ENCODE measurements at regions not wholly inside any gene's neighbourhood (a gene's known extent, or its start where the extent isn't known, plus 50 kb on each side); places are given as distances from the start of the nearest gene placed in this dataset.

- DNase-seq, result no peak
- 56% methylated on average over 8 of the region's 8 CpGs for WGBS (ENCODE audit: low lambda C conversion rate)
- no peak for TF ChIP-seq PBX3 (IDR thresholded peaks at IDR 0.05)
- TF ChIP-seq USF2 (IDR thresholded peaks at IDR 0.05; ENCODE audit: borderline replicate concordance, low read depth, low read length), result no peak
- TF ChIP-seq MEF2A (IDR thresholded peaks at IDR 0.05; ENCODE audit: borderline replicate concordance, low read depth), result no peak
- no peak for TF ChIP-seq IRF3 (IDR thresholded peaks at IDR 0.05; ENCODE audit: low read depth, low read length)
- no peak for TF ChIP-seq JUND (IDR thresholded peaks at IDR 0.05)
- TF ChIP-seq FOXJ3 (CRISPR knock-in tag; IDR thresholded peaks at IDR 0.05), result no peak
- no peak for TF ChIP-seq EP300 (IDR thresholded peaks at IDR 0.05; ENCODE audit: borderline replicate concordance in 1 of 2, low read depth in 1 of 2, low read length in 1 of 2)
- TF ChIP-seq POLR2AphosphoS5 (IDR thresholded peaks at IDR 0.05; ENCODE audit: low read depth, low read length), result no peak
- TF ChIP-seq RFX5 (IDR thresholded peaks at IDR 0.05; ENCODE audit: low read length), result no peak
- TF ChIP-seq GATA2 (CRISPR knock-in tag; IDR thresholded peaks at IDR 0.05), result no peak
- no peak for TF ChIP-seq YY1 (IDR thresholded peaks at IDR 0.05; ENCODE audit: low read depth)
- TF ChIP-seq TCF12 (IDR thresholded peaks at IDR 0.05), result no peak
- no peak for TF ChIP-seq REST (IDR thresholded peaks at IDR 0.05; ENCODE audit: low read depth, low read length)
- TF ChIP-seq MAX (IDR thresholded peaks at IDR 0.05; ENCODE audit: low read depth), result no peak
- TF ChIP-seq SMC3 (IDR thresholded peaks at IDR 0.05; ENCODE audit: low read depth, low read length), result no peak
- TF ChIP-seq NRF1 (IDR thresholded peaks at IDR 0.05; ENCODE audit: low read depth, low read length), result no peak
- TF ChIP-seq SIN3A (IDR thresholded peaks at IDR 0.05; ENCODE audit: borderline replicate concordance, low read depth, low read length), result no peak
- no peaks in the 10 kb centered on the region for H3K36me3 ChIP-seq (replicated peaks in 1 of 2; ENCODE audit: control insufficient read depth in 1 of 2, insufficient read depth in 2 of 2, low read length in 1 of 2)
- H3K9ac ChIP-seq, result no peak overlapping the region
- H3K4me1 ChIP-seq (ENCODE audit: control insufficient read depth in 1 of 2, insufficient read depth in 2 of 2, low read depth in 1 of 2, low read length in 1 of 2), result peaks cover 0 to 4% of the 10 kb centered on the region in 2 experiments; a peak in 1 of 4 replicates
- no peaks in the 10 kb centered on the region for H3F3A ChIP-seq (replicated peaks; ENCODE audit: insufficient read depth)
- no peak overlapping the region for H3K4me2 ChIP-seq
- H3K79me2 ChIP-seq (ENCODE audit: insufficient read depth), result no peaks in the 10 kb centered on the region
- H3K4me3 ChIP-seq (ENCODE audit: low read depth in 2 of 2, low read length in 1 of 2), result no peak overlapping the region
- CTCF ChIA-PET, result no interaction called here
- H3K27me3 ChIP-seq (ENCODE audit: insufficient read depth), result no peaks in the 10 kb centered on the region
- H2AFZ ChIP-seq (ENCODE audit: low read depth), result no peak overlapping the region
- POLR2A ChIA-PET, result no interaction called here
- H3K9me2 ChIP-seq, result no peaks in the 10 kb centered on the region
- no peaks in the 10 kb centered on the region for H4K20me1 ChIP-seq (ENCODE audit: insufficient read depth)
- H3K9me3 ChIP-seq, result no peaks in the 10 kb centered on the region
- no peak overlapping the region for H3K27ac ChIP-seq (ENCODE audit: low read depth in 2 of 2, low read length in 1 of 2)
These were observed 99.8 kb upstream of the PRR20G start for GRCh38 chr3:127387556-127388153.

All from SK-N-SH (cell line).